ENCODE measurements at regions not wholly inside any gene's neighbourhood (a gene's known extent, or its start where the extent isn't known, plus 50 kb on each side); places are given as distances from the start of the nearest gene placed in this dataset.

- ChIA-PET POLR2A (interaction anchor here (0.6 kb wide), 1 partner anchor 197 kb away, joined by 4 read pairs; no protein-coding TSS in a partner anchor), CTCF (no interaction called here)
- Histone ChIP-seq H3K4me3 (ENCODE audit: low read depth, low read length) (no peak overlapping the region), H3K27me3 (ENCODE audit: control insufficient read depth, insufficient read depth, low read length) (no peaks in the 10 kb centered on the region), H3K36me3 (ENCODE audit: control insufficient read depth, insufficient read depth, low read length) (no peaks in the 10 kb centered on the region)
- no peak for DNase-seq (ENCODE audit: low read depth)
- no peak for TF ChIP-seq CTCF (IDR thresholded peaks at IDR 0.05; ENCODE audit: insufficient read depth, low read depth, low read length)
Measured at GRCh38 chr2:67950018-67950417, 112.8 kb downstream of the C1D start.

- Histone ChIP-seq H3K36me3 (ENCODE audit: control insufficient read depth, insufficient read depth, low read length) (no peaks in the 10 kb centered on the region), H3K27me3 (ENCODE audit: control insufficient read depth, insufficient read depth, low read length) (no peaks in the 10 kb centered on the region), H3K4me3 (ENCODE audit: low read depth, low read length) (no peak overlapping the region)
- DNase-seq (ENCODE audit: low read depth) = no peak
- ChIA-PET POLR2A (no interaction called here), CTCF (interaction anchor here (0.5 kb wide), 1 partner anchor 628 kb away, joined by 5 read pairs; no protein-coding TSS in a partner anchor)
- TF ChIP-seq CTCF (IDR thresholded peaks at IDR 0.05; ENCODE audit: insufficient read depth, low read depth, low read length) = no peak
Measured at GRCh38 chr2:67950919-67951318, 111.9 kb downstream of the C1D start.

- no peaks in the 10 kb centered on the region for H3K27me3 ChIP-seq (ENCODE audit: control insufficient read depth, insufficient read depth, low read length)
- CTCF ChIA-PET = interaction anchor here (1.0 to 1.6 kb wide), 3 partner anchors 21 to 23 kb away, joined by 3 read pairs; no protein-coding TSS in a partner anchor
- H3K36me3 ChIP-seq (ENCODE audit: control insufficient read depth, insufficient read depth, low read length) = no peaks in the 10 kb centered on the region
- TF ChIP-seq CTCF (IDR thresholded peaks at IDR 0.05; ENCODE audit: insufficient read depth, low read depth, low read length) = no peak
- H3K4me3 ChIP-seq (ENCODE audit: low read depth, low read length) = no peak overlapping the region
- DNase-seq (ENCODE audit: low read depth) = no peak
- POLR2A ChIA-PET = no interaction called here
Measured at GRCh38 chr2:67952066-67952465, 110.7 kb downstream of the C1D start.

GRCh38 chr2:67954093-67954748 lies 108.6 kb downstream of the C1D start:
- ChIA-PET CTCF (no interaction called here), POLR2A (no interaction called here)
- no peak for TF ChIP-seq CTCF (IDR thresholded peaks at IDR 0.05; ENCODE audit: insufficient read depth, low read depth, low read length)
- DNase-seq (ENCODE audit: low read depth) = no peak
- Histone ChIP-seq H3K27me3 (ENCODE audit: control insufficient read depth, insufficient read depth, low read length) (no peaks in the 10 kb centered on the region), H3K4me3 (ENCODE audit: low read depth, low read length) (no peak overlapping the region), H3K36me3 (ENCODE audit: control insufficient read depth, insufficient read depth, low read length) (no peaks in the 10 kb centered on the region)

GRCh38 chr2:67955748-67956603 lies 106.8 kb downstream of the C1D start:
- CTCF ChIA-PET = no interaction called here
- H3K4me3 ChIP-seq (ENCODE audit: low read depth, low read length) = no peak overlapping the region
- no peaks in the 10 kb centered on the region for H3K27me3 ChIP-seq (ENCODE audit: control insufficient read depth, insufficient read depth, low read length)
- TF ChIP-seq CTCF (IDR thresholded peaks at IDR 0.05; ENCODE audit: insufficient read depth, low read depth, low read length) = no peak
- no peak for DNase-seq (ENCODE audit: low read depth)
- POLR2A ChIA-PET = no interaction called here
- H3K36me3 ChIP-seq (ENCODE audit: control insufficient read depth, insufficient read depth, low read length) = no peaks in the 10 kb centered on the region
